ENCODE measurements at regions not wholly inside any gene's neighbourhood (a gene's known extent, or its start where the extent isn't known, plus 50 kb on each side); places are given as distances from the start of the nearest gene placed in this dataset.

DNA sequence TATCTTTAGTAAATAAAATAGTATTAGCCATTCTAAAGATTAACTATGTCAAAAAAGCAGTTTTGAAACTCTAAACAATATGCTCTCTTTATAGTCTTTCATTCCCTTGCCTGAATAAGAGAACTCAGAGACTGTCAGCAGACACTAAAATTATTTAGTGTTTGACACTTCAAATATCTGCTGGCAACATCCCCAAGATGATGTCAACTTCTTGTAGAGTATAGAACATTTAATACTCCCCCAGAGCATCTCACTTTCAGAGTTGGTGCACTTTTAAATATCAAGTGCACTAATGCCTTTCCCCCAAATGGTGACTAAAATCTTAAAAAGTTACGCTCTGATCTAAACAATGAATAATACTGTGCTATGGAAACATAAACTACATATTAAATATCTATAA lies 374.9 kb downstream of the SLC6A15 start:
- no peak for DNase-seq (ENCODE audit: low spot score)
- TF ChIP-seq CTCF (IDR thresholded peaks at IDR 0.05), result no peak
- no peak for ATAC-seq (ENCODE audit: low FRiP score)

DNA sequence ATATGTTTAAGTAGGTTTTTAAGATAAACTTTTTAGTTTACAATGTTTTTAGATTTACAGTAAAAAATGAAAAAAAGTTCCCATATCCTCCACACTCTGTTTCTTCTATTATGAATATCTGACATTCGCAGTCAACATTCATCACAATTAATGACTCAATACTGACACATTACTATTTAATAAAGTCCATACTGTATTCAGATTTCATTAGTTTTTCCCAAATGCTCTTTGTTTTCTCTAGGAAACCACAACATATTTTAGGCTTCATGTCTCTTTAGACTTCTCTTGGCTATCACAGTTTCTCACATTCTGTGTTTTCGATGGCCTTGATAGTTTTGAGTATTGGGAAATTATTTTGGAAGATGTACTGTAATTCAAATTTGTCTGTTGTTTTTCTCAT lies 399.8 kb downstream of the SLC6A15 start:
- ATAC-seq (ENCODE audit: low FRiP score) (no peak), DNase-seq (ENCODE audit: low spot score) (no peak)
- no peak for TF ChIP-seq CTCF (IDR thresholded peaks at IDR 0.05)

GRCh38 chr12:84508851-84509260 lies 403.7 kb downstream of the SLC6A15 start:
- no peak for DNase-seq (ENCODE audit: low spot score)
- TF ChIP-seq CTCF (IDR thresholded peaks at IDR 0.05), result no peak
- no peak for ATAC-seq (ENCODE audit: low FRiP score)

DNA sequence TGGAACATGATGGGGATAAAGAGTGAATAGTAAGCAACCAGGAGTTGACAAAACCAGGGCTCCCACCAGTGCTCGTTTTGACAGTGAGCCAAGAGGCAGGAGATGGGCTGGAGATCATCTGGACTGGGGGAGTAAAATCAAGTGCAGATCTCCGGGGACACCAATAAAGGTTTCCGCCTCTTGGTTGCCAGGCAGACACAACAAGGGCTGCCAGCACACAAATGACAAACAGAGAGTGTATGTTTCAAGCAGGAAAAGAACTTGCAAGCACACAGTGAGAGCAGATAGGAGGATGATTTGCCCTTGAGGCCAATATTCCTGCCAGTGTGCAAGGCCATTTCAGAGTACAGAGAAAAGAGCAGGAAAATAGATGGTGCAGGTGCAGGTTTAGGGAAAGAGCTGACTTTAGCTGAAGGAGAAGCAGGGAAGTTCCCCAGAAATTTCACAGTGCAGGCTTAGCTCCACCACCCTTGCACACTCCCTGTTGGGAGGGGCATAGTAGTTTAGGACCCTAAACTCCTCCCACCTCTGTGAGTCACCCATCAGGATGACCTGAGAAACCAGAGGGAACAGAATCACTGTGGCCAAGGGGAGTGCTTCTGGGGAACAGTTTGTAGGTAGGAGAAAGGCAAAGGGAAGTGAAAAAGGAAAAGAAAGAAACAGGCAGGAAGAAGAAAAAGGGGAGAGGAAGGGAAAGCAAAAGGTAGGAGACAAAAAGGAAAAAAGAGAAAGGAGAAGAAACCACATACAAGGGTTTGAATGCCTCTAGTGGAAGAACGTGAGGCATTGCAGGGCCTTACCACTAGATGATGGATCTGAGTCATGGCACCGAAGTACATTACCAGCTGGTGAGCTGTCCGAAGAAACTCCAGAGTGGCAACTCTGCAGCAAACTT lies 404.4 kb downstream of the SLC6A15 start:
- ATAC-seq (ENCODE audit: low FRiP score) (peak; percentile 89), DNase-seq (ENCODE audit: low spot score) (no peak)
- no peak for TF ChIP-seq CTCF (IDR thresholded peaks at IDR 0.05)

DNA sequence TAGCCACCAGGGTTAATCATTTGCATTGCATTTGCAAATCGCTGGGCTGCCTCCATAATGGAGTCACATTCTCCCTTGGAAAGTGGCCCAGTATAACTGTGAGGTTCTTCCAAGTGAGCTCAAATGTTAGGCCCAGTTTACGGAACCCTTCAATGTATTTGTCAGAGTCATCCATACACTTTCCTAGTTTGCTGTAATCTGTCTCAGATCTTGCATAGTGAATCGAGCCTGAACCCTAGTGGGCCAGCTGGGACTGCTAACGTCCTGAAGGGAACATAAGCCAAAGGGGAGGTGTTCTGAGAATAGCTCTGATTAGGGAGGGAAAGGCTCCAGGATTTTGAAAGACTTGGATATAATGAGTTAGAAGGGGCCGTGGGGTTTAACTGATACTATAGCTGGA lies 406.3 kb downstream of the SLC6A15 start:
- TF ChIP-seq CTCF (IDR thresholded peaks at IDR 0.05), result no peak
- ATAC-seq (ENCODE audit: low FRiP score), result no peak

GRCh38 chr12:84502907-84503787 lies 409.5 kb downstream of the SLC6A15 start:
- no peak for ATAC-seq (ENCODE audit: low FRiP score)
- no peak for TF ChIP-seq CTCF (IDR thresholded peaks at IDR 0.05)
- DNase-seq (ENCODE audit: low spot score), result no peak

More for the DNA sequence above, 406.3 kb downstream of the SLC6A15 start:
- no peak for DNase-seq (ENCODE audit: low spot score)
